Erythroblast (primary cell): ENCODE measurements at regions not wholly inside any gene's neighbourhood (a gene's known extent, or its start where the extent isn't known, plus 50 kb on each side); places are given as distances from the start of the nearest gene placed in this dataset.
"Not testable (repeated sequence)": the region's sequence is repeated elsewhere in the genome, so short reads cannot be mapped to it uniquely, and the experiment has no call there.

Source experiments
- DNase-seq, 2 experiments: peaks; one replicate each; lab custom pipeline; 2025; lab: John Stamatoyannopoulos, UW
- GATA1 ChIP-seq: IDR thresholded peaks from 2 replicates; pipeline ENCODE4 v1.6.1; 2011; ENCODE audit warnings: low read depth, mild to moderate bottlenecking, control low read depth, low read length, moderate library complexity
- POLR2A ChIP-seq: IDR thresholded peaks from 2 replicates; pipeline ENCODE4 v1.6.1; 2011; ENCODE audit warnings: mild to moderate bottlenecking, low read length

- TF ChIP-seq GATA1: no peak
- TF ChIP-seq POLR2A: no peak
- no peak for DNase-seq
Measured at GRCh38 chr14:55977392-55978150, 140.6 kb upstream of the PELI2 start.

- DNase-seq: no peak
- no peak for TF ChIP-seq GATA1
- no peak for TF ChIP-seq POLR2A
Measured at GRCh38 chr14:55979096-55979495, 139.1 kb upstream of the PELI2 start.

- DNase-seq: no peak
- no peak for TF ChIP-seq POLR2A
- no peak for TF ChIP-seq GATA1
Measured at GRCh38 chr14:55979781-55980180, 138.4 kb upstream of the PELI2 start.

- DNase-seq: no peak
- TF ChIP-seq POLR2A (no peak), GATA1 (no peak)
Measured at GRCh38 chr14:55980970-55981369, 137.2 kb upstream of the PELI2 start.

GRCh38 chr14:55986069-55986468 lies 132.1 kb upstream of the PELI2 start:
- DNase-seq: no peak
- TF ChIP-seq GATA1 (no peak), POLR2A (no peak)

GRCh38 chr14:56000846-56001245 lies 117.4 kb upstream of the PELI2 start:
- DNase-seq: no peak
- TF ChIP-seq POLR2A: no peak
- no peak for TF ChIP-seq GATA1

GRCh38 chr14:56002342-56002741 lies 115.9 kb upstream of the PELI2 start:
- TF ChIP-seq POLR2A (no peak), GATA1 (no peak)
- DNase-seq: no peak

GRCh38 chr14:56002876-56003625 lies 115.2 kb upstream of the PELI2 start:
- no peak for DNase-seq
- TF ChIP-seq POLR2A: no peak
- no peak for TF ChIP-seq GATA1

- TF ChIP-seq GATA1: no peak
- TF ChIP-seq POLR2A: no peak
- no peak for DNase-seq
Measured at GRCh38 chr14:56004323-56004722, 113.9 kb upstream of the PELI2 start.

- DNase-seq: no peak
- no peak for TF ChIP-seq POLR2A
- no peak for TF ChIP-seq GATA1
Measured at GRCh38 chr14:56004786-56005185, 113.4 kb upstream of the PELI2 start.

GRCh38 chr14:56005191-56006053 lies 112.8 kb upstream of the PELI2 start:
- TF ChIP-seq GATA1: no peak
- no peak for TF ChIP-seq POLR2A
- no peak for DNase-seq

- DNase-seq: not testable (repeated sequence)
Measured at GRCh38 chr14:56007491-56007890, 110.7 kb upstream of the PELI2 start.

GRCh38 chr14:56008150-56008549 lies 110.1 kb upstream of the PELI2 start:
- DNase-seq: no peak
- no peak for TF ChIP-seq GATA1
- TF ChIP-seq POLR2A: no peak

- not testable (repeated sequence) for DNase-seq
Measured at GRCh38 chr14:56008661-56009060, 109.5 kb upstream of the PELI2 start.
